ENCODE measurements at regions not wholly inside any gene's neighbourhood (a gene's known extent, or its start where the extent isn't known, plus 50 kb on each side); places are given as distances from the start of the nearest gene placed in this dataset.
A peak's percentile ranks its signal among the peaks of the same experiment; 100 is the strongest.

GRCh38 chr2:100193291-100193710 is 50.9 kb upstream of the AFF3 start (continued):
- TF ChIP-seq SRSF3 (IDR thresholded peaks at IDR 0.05; ENCODE audit: insufficient read depth, low read length) (no peak), RNF2 (IDR thresholded peaks at IDR 0.05) (no peak), MNT (conservative IDR thresholded peaks at IDR 0.05) (no peak), CTBP1 (IDR thresholded peaks at IDR 0.05; ENCODE audit: borderline replicate concordance) (peak; percentile 37; the same call in 1 of the 2 replicates), FOXA3 (CRISPR knock-in tag; conservative IDR thresholded peaks at IDR 0.05 in 1 of 2, IDR thresholded peaks at IDR 0.05 in 1 of 2) (no peak; a peak in 1 of 4 replicates), GABPA (tag; conservative IDR thresholded peaks at IDR 0.05; ENCODE audit: low read depth) (no peak), ZNF23 (CRISPR knock-in tag; IDR thresholded peaks at IDR 0.05) (no peak), TBL1XR1 (IDR thresholded peaks at IDR 0.05; ENCODE audit: low read length in 2 of 2) (no peak), ZNF589 (CRISPR knock-in tag; IDR thresholded peaks at IDR 0.05; ENCODE audit: low read depth) (peak; percentile 33; the same call in 1 of the 2 replicates), CXXC5 (CRISPR knock-in tag; IDR thresholded peaks at IDR 0.05) (0 out of 2 replicates have a peak, but pooled peaks have one; percentile 34), STAT6 (CRISPR knock-in tag; IDR thresholded peaks at IDR 0.05) (no peak), HMG20B (CRISPR knock-in tag; IDR thresholded peaks at IDR 0.05) (no peak), ARID1B (IDR thresholded peaks at IDR 0.05) (no peak), ZNF239 (CRISPR knock-in tag; IDR thresholded peaks at IDR 0.05) (no peak), MCM5 (IDR thresholded peaks at IDR 0.05; ENCODE audit: low read depth) (no peak), MYBL2 (IDR thresholded peaks at IDR 0.05; ENCODE audit: low read depth) (no peak), MYBL2 (CRISPR knock-in tag; IDR thresholded peaks at IDR 0.05; ENCODE audit: borderline replicate concordance) (no peak), ZNF395 (CRISPR knock-in tag; IDR thresholded peaks at IDR 0.05) (peak; percentile 63; the same call in 1 of the 2 replicates), CCNT2 (IDR thresholded peaks at IDR 0.05; ENCODE audit: borderline replicate concordance, extremely low read depth, insufficient read length, low read depth, low read length) (no peak), ZNF639 (CRISPR knock-in tag; conservative IDR thresholded peaks at IDR 0.05 in 1 of 2, IDR thresholded peaks at IDR 0.05 in 1 of 2) (no peak), SNRNP70 (optimal IDR thresholded peaks at IDR 0.05; ENCODE audit: low read depth, low read length) (no peak), ZBTB17 (CRISPR knock-in tag; IDR thresholded peaks at IDR 0.05) (no peak)
